PC-3 (cell line): ENCODE measurements at regions not wholly inside any gene's neighbourhood (a gene's known extent, or its start where the extent isn't known, plus 50 kb on each side); places are given as distances from the start of the nearest gene placed in this dataset.
A peak's percentile ranks its signal among the peaks of the same experiment; 100 is the strongest.

Experiments
- ATAC-seq: fragments of 200-7000 bp; cut with Tn5 transposase; 2 replicates; pipeline ENCODE4 v1.9.1; 2020; ENCODE audit warnings: mild to moderate bottlenecking, moderate library complexity
- BruUV-seq: library from RNA; stranded (reverse); fragments of 400-500 nt; replicated peaks from 2 replicates; lab custom pipeline; 2021; lab: Mats Ljungman, UMichigan
- CTCF ChIA-PET: fragments of 300-600 bp; sonication (Branson Sonifier 250); formaldehyde crosslinking; loops from one replicate; lab custom pipeline; 2022; ENCODE audit warnings: antibody characterized with exemption; lab: Charles Lee
- POLR2A ChIA-PET: fragments of 300-600 bp; sonication (Branson Sonifier 250); formaldehyde crosslinking; loops from one replicate; lab custom pipeline; 2022; ENCODE audit warnings: antibody characterized with exemption; ENCODE audit not compliant: unreplicated experiment; lab: Charles Lee
- DNase-seq: peaks from one replicate; pipeline ENCODE4 v3.0.0-alpha.2; 2015
- H2AFZ ChIP-seq: fragments of 300-600 bp; sonication (generic); 2 replicates; pipeline ENCODE4 v1.6.0; 2016; ENCODE audit warnings: antibody characterized with exemption, low read length
- H3F3A ChIP-seq: fragments of 300-600 bp; sonication (generic); one replicate; pipeline ENCODE4 v1.6.0; 2017; ENCODE audit warnings: antibody characterized with exemption, low read length, control low read depth, mild to moderate bottlenecking; ENCODE audit not compliant: unreplicated experiment
- H3K27ac ChIP-seq: fragments of 300-600 bp; sonication (generic); 2 replicates; pipeline ENCODE4 v1.5.1; 2016; ENCODE audit warnings: mild to moderate bottlenecking, low read length
- H3K27me3 ChIP-seq: fragments of 300-600 bp; sonication (generic); 2 replicates; pipeline ENCODE4 v1.6.1; 2016; ENCODE audit warnings: low read length, mixed read lengths
- H3K36me3 ChIP-seq: fragments of 300-600 bp; sonication (generic); 2 replicates; pipeline ENCODE4 v1.6.1; 2016; ENCODE audit warnings: low read depth, mixed run types, low read length, mixed read lengths
- H3K4me1 ChIP-seq: fragments of 300-600 bp; sonication (generic); 2 replicates; pipeline ENCODE4 v1.5.1; 2016; ENCODE audit warnings: low read length; ENCODE audit not compliant: insufficient read depth
- H3K4me2 ChIP-seq: fragments of 300-600 bp; sonication (generic); 2 replicates; pipeline ENCODE4 v1.6.0; 2016; ENCODE audit warnings: low read length
- H3K4me3 ChIP-seq: fragments of 300-600 bp; sonication (generic); 2 replicates; pipeline ENCODE4 v1.5.1; 2016; ENCODE audit warnings: mild to moderate bottlenecking, low read length, mixed read lengths
- H3K79me2 ChIP-seq: fragments of 300-600 bp; sonication (generic); 2 replicates; pipeline ENCODE4 v1.6.1; 2017; ENCODE audit warnings: low read length, mixed read lengths
- H3K9ac ChIP-seq: fragments of 300-600 bp; sonication (generic); 2 replicates; pipeline ENCODE4 v1.6.0; 2016; ENCODE audit warnings: mild to moderate bottlenecking, low read length
- H3K9me2 ChIP-seq: fragments of 300-600 bp; sonication (generic); replicated peaks from 2 replicates; pipeline ENCODE4 v1.6.1; 2016; ENCODE audit warnings: mixed run types, low read length, mixed read lengths
- H3K9me3 ChIP-seq: fragments of 300-600 bp; sonication (generic); 2 replicates; pipeline ENCODE4 v1.6.1; 2016; ENCODE audit warnings: low read length, mixed read lengths
- H4K20me1 ChIP-seq: fragments of 300-600 bp; sonication (generic); 2 replicates; pipeline ENCODE4 v1.6.1; 2016; ENCODE audit warnings: low read length, mixed read lengths
- EZH2 ChIP-seq: fragments of 300-600 bp; sonication (generic); IDR thresholded peaks from one replicate; pipeline ENCODE4 v1.6.1; 2017; ENCODE audit warnings: antibody characterized with exemption, mild to moderate bottlenecking, low read length; ENCODE audit not compliant: unreplicated experiment
- EZH2phosphoT487 ChIP-seq: fragments of 300-600 bp; sonication (generic); IDR thresholded peaks from 2 replicates; pipeline ENCODE4 v1.6.1; 2018; ENCODE audit warnings: mild to moderate bottlenecking, antibody characterized with exemption, low read length, borderline replicate concordance
- intact Hi-C: fragments of 100-400 bp; cut with micrococcal nuclease; formaldehyde crosslinking; loops from 2 replicates; pipeline ENCODE4 v1.9.0; 2023
- TF ChIP-seq, protein P1 (sequence below): fragments of 300-600 bp; sonication (generic); conservative IDR thresholded peaks from 2 replicates; pipeline ENCODE4 v1.5.1; 2017; ENCODE audit warnings: antibody characterized with exemption, low read depth, mild to moderate bottlenecking, low read length

DNA sequence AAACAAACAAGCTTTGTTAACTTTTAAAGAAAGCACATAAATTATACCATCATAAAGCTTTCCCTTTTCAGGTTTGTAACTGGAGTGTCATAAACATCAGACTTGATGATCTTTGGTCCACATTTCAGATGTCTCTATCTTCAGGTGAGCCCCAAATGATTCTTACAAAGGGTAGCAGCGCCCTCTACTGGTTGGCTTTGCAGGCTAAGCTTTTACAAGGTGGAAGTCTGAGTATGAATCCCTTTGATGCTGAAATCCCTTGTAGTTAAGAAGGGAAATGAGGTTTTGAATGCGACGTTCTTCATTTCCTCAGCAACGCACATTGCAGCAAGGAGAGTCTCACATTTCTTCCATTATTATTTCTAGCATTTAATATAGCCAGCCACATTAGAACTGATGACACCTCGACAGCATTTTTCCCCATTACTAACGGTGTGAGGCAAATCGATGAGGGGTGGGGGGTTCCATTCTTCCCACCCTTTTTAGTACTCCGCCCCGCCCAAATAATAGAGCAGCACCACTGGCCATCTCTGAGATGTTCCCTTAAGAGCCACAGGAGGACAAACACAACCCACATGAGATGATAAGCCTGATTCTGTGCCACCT lies 126.3 kb upstream of the NT5E start:
- no peak for TF ChIP-seq EZH2phosphoT487
- TF ChIP-seq, protein P1, sequence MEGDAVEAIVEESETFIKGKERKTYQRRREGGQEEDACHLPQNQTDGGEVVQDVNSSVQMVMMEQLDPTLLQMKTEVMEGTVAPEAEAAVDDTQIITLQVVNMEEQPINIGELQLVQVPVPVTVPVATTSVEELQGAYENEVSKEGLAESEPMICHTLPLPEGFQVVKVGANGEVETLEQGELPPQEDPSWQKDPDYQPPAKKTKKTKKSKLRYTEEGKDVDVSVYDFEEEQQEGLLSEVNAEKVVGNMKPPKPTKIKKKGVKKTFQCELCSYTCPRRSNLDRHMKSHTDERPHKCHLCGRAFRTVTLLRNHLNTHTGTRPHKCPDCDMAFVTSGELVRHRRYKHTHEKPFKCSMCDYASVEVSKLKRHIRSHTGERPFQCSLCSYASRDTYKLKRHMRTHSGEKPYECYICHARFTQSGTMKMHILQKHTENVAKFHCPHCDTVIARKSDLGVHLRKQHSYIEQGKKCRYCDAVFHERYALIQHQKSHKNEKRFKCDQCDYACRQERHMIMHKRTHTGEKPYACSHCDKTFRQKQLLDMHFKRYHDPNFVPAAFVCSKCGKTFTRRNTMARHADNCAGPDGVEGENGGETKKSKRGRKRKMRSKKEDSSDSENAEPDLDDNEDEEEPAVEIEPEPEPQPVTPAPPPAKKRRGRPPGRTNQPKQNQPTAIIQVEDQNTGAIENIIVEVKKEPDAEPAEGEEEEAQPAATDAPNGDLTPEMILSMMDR, result peak; percentile 93
- ATAC-seq (peak; percentile 84), DNase-seq (peak; percentile 87)
- Histone ChIP-seq H3K27ac (no peak overlapping the region), H3K9me3 (no peaks in the 10 kb centered on the region), H3K9me2 (no peaks in the 10 kb centered on the region), H3K4me1 (no peaks in the 10 kb centered on the region), H3K4me3 (no peak overlapping the region), H4K20me1 (no peaks in the 10 kb centered on the region), H3F3A (no peaks in the 10 kb centered on the region), H3K79me2 (no peaks in the 10 kb centered on the region), H2AFZ (no peak overlapping the region), H3K4me2 (no peak overlapping the region), H3K36me3 (no peaks in the 10 kb centered on the region; the same call in 1 of the 2 replicates), H3K9ac (no peak overlapping the region), H3K27me3 (no peaks in the 10 kb centered on the region)
- intact Hi-C loops, result loop anchor here (2.0 to 5.0 kb wide), 2 partner anchors 196 to 309 kb away; no protein-coding TSS in a partner anchor
- ChIA-PET POLR2A (no interaction called here), CTCF (no interaction called here)
- BruUV-seq, result no TSS peak

DNA sequence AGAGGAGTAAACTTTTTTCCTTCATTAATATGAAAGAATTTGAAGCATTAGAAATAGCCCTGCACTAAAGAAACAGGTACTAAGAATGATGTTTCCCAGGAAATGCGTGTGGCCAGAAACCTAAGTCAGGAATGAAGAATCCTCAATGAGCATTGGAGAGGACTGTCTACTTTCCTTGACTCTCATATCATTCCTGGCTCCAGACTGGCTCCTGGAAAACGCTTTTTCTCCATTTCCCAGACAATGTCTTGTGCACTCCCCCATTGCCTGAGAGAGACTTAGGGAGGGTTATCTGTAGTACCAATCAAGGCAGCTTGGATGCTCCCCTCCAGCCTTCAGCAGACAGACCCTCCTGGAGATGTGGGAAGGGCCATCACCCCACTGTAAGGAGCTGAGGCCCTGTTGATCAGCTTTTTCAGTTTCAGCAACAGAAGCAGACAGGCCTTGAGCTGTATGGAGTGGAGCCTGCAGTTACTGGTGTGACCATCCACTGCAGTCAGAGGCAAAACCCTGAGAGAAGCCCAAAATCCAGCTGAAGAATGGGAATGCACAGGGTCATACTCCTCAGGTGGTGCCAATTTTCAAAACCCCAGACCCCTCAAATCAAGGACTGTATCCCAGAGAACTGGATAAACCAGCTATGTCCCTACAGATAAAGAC lies 127.3 kb upstream of the NT5E start:
- intact Hi-C loops, result loop anchor here (2.0 to 5.0 kb wide), 2 partner anchors 195 to 308 kb away; no protein-coding TSS in a partner anchor
- no peaks in the 10 kb centered on the region for H3K4me1 ChIP-seq
- no peak overlapping the region for H3K4me2 ChIP-seq
- H3K9me3 ChIP-seq, result no peaks in the 10 kb centered on the region
- POLR2A ChIA-PET, result no interaction called here
- no peak overlapping the region for H3K4me3 ChIP-seq
- H3K36me3 ChIP-seq, result no peaks in the 10 kb centered on the region; the same call in 1 of the 2 replicates
- H3K27ac ChIP-seq, result no peak overlapping the region
- no peaks in the 10 kb centered on the region for H3K79me2 ChIP-seq
- no peaks in the 10 kb centered on the region for H3K27me3 ChIP-seq
- BruUV-seq, result no TSS peak
- H4K20me1 ChIP-seq, result no peaks in the 10 kb centered on the region
- no peak for ATAC-seq
- no peaks in the 10 kb centered on the region for H3F3A ChIP-seq
- no peaks in the 10 kb centered on the region for H3K9me2 ChIP-seq
- H2AFZ ChIP-seq, result no peak overlapping the region
- H3K9ac ChIP-seq, result no peak overlapping the region
- CTCF ChIA-PET, result no interaction called here
- no peak for TF ChIP-seq EZH2phosphoT487
- TF ChIP-seq, protein P1, result no peak
- TF ChIP-seq EZH2, result no peak
- no peak for DNase-seq

DNA sequence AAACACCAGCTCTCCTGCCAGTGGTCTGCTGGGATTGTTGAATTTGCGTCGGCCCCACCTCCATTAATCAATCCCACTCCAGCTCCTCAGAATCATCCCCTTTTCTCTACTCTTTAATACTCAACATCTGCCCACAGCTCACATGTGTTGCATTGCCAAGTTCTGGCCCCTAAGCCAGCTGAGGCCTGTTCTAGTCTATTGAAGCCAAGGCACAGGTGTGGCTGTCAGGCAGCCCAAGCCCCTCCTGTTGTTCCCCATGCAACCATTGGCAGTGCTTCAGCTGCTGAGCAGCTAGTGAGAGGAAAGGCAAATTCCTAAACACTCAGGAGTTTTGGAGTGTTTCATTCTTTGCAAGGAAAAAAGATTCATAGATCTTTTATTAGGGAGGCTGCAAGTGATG lies 128.0 kb upstream of the NT5E start:
- H3K36me3 ChIP-seq, result no peaks in the 10 kb centered on the region; the same call in 1 of the 2 replicates
- no peak overlapping the region for H3K27ac ChIP-seq
- H3K4me3 ChIP-seq, result no peak overlapping the region
- no peak for ATAC-seq
- H3K27me3 ChIP-seq, result no peaks in the 10 kb centered on the region
- no TSS peak for BruUV-seq
- DNase-seq, result no peak
- intact Hi-C loops, result loop anchor here (2.0 to 5.0 kb wide), 2 partner anchors 195 to 307 kb away; no protein-coding TSS in a partner anchor
- H3F3A ChIP-seq, result no peaks in the 10 kb centered on the region
- ChIA-PET POLR2A (no interaction called here), CTCF (no interaction called here)
- no peaks in the 10 kb centered on the region for H3K9me2 ChIP-seq
- no peaks in the 10 kb centered on the region for H3K9me3 ChIP-seq
- H3K79me2 ChIP-seq, result no peaks in the 10 kb centered on the region
- H3K9ac ChIP-seq, result no peak overlapping the region
- H2AFZ ChIP-seq, result no peak overlapping the region
- TF ChIP-seq, protein P1, result no peak
- no peak for TF ChIP-seq EZH2
- no peak for TF ChIP-seq EZH2phosphoT487
- H3K4me1 ChIP-seq, result no peaks in the 10 kb centered on the region
- no peak overlapping the region for H3K4me2 ChIP-seq
- H4K20me1 ChIP-seq, result no peaks in the 10 kb centered on the region
